ENCODE measurements at regions not wholly inside any gene's neighbourhood (a gene's known extent, or its start where the extent isn't known, plus 50 kb on each side); places are given as distances from the start of the nearest gene placed in this dataset.

DNA sequence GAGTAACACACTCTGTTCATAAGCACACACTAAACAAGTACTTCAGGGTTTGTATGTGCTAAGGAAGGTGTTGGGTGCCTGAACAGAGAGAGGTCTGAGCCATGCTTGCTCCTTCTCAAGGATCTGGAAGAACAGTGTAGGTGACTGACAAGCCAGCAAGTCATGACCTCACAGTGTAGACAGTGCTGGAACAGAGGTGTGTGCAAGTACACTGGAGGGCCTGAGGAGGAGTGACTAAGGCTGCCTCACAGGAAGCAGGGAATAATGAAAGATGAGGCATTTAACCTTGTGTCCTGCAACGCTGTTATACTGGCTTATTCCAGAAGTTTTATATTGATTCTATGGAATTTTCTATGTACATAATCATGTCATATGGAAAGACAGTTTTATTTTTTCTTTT is 83.9 kb downstream of the TMEM174 start:
- no peak for ATAC-seq
- TF ChIP-seq SNAI2 (CRISPR knock-in tag; IDR thresholded peaks at IDR 0.05) = no peak
- TF ChIP-seq, protein P1, sequence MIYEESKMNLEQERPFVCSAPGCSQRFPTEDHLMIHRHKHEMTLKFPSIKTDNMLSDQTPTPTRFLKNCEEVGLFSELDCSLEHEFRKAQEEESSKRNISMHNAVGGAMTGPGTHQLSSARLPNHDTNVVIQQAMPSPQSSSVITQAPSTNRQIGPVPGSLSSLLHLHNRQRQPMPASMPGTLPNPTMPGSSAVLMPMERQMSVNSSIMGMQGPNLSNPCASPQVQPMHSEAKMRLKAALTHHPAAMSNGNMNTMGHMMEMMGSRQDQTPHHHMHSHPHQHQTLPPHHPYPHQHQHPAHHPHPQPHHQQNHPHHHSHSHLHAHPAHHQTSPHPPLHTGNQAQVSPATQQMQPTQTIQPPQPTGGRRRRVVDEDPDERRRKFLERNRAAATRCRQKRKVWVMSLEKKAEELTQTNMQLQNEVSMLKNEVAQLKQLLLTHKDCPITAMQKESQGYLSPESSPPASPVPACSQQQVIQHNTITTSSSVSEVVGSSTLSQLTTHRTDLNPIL (CRISPR knock-in tag; IDR thresholded peaks at IDR 0.05; ENCODE audit: low read depth) = no peak
- no peak for TF ChIP-seq TSHZ2 (CRISPR knock-in tag; IDR thresholded peaks at IDR 0.05)
- TF ChIP-seq BACH2 (CRISPR knock-in tag; IDR thresholded peaks at IDR 0.05; ENCODE audit: borderline replicate concordance) = no peak
- TF ChIP-seq RARB (CRISPR knock-in tag; IDR thresholded peaks at IDR 0.05) = no peak
- TF ChIP-seq ESRRG (CRISPR knock-in tag; IDR thresholded peaks at IDR 0.05) = no peak
- no peak for TF ChIP-seq OSR1 (CRISPR knock-in tag; IDR thresholded peaks at IDR 0.05)
- TF ChIP-seq ZC3H10 (CRISPR knock-in tag; IDR thresholded peaks at IDR 0.05) = no peak
- TF ChIP-seq ISL1 (CRISPR knock-in tag; IDR thresholded peaks at IDR 0.05) = no peak
- TF ChIP-seq, protein P2, sequence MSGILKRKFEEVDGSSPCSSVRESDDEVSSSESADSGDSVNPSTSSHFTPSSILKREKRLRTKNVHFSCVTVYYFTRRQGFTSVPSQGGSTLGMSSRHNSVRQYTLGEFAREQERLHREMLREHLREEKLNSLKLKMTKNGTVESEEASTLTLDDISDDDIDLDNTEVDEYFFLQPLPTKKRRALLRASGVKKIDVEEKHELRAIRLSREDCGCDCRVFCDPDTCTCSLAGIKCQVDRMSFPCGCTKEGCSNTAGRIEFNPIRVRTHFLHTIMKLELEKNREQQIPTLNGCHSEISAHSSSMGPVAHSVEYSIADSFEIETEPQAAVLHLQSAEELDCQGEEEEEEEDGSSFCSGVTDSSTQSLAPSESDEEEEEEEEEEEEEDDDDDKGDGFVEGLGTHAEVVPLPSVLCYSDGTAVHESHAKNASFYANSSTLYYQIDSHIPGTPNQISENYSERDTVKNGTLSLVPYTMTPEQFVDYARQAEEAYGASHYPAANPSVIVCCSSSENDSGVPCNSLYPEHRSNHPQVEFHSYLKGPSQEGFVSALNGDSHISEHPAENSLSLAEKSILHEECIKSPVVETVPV (CRISPR knock-in tag; IDR thresholded peaks at IDR 0.05) = no peak
- TF ChIP-seq ARNTL (CRISPR knock-in tag; IDR thresholded peaks at IDR 0.05; ENCODE audit: borderline replicate concordance, low read depth) = no peak
- no peak for TF ChIP-seq ZNF70 (CRISPR knock-in tag; IDR thresholded peaks at IDR 0.05)
- no peak for TF ChIP-seq ZFP30 (CRISPR knock-in tag; IDR thresholded peaks at IDR 0.05)
- no peak for TF ChIP-seq TCF4 (CRISPR knock-in tag; IDR thresholded peaks at IDR 0.05; ENCODE audit: borderline replicate concordance)
- no peak for TF ChIP-seq ZNF565 (CRISPR knock-in tag; conservative IDR thresholded peaks at IDR 0.05; ENCODE audit: low read depth)
- no peak for TF ChIP-seq TOX (CRISPR knock-in tag; IDR thresholded peaks at IDR 0.05; ENCODE audit: borderline replicate concordance)
- TF ChIP-seq PPARA (CRISPR knock-in tag; IDR thresholded peaks at IDR 0.05; ENCODE audit: borderline replicate concordance) = no peak
- no peak for TF ChIP-seq ZNF8 (CRISPR knock-in tag; IDR thresholded peaks at IDR 0.05)

DNA sequence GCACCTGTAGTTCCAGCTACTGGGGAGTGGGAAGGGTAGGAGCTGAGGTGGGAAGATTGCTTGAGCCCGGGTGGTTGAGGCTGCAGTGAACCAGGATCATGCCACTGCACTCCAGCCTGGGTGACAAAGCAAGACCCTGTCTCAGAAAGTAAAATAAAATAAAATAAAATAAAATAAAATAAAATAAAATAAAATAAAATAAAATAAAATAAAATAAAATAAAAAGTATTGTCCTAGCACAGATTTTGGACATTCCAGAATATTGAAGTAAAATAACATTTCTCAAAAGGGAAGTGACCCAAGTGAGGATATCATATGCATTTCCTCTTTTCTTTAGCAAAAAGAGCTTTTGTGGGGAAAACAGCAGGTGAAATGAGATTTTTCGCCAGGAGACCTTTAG is 83.5 kb downstream of the TMEM174 start:
- TF ChIP-seq, protein P3, sequence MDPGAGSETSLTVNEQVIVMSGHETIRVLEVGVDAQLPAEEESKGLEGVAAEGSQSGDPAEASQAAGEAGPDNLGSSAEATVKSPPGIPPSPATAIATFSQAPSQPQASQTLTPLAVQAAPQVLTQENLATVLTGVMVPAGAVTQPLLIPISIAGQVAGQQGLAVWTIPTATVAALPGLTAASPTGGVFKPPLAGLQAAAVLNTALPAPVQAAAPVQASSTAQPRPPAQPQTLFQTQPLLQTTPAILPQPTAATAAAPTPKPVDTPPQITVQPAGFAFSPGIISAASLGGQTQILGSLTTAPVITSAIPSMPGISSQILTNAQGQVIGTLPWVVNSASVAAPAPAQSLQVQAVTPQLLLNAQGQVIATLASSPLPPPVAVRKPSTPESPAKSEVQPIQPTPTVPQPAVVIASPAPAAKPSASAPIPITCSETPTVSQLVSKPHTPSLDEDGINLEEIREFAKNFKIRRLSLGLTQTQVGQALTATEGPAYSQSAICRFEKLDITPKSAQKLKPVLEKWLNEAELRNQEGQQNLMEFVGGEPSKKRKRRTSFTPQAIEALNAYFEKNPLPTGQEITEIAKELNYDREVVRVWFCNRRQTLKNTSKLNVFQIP (CRISPR knock-in tag; IDR thresholded peaks at IDR 0.05; ENCODE audit: borderline replicate concordance, low read depth) = no peak
- no peak for ATAC-seq

GRCh38 chr5:73256012-73256411 is 83.0 kb downstream of the TMEM174 start:
- ATAC-seq = no peak
- TF ChIP-seq OSR1 (CRISPR knock-in tag; IDR thresholded peaks at IDR 0.05) = no peak
- TF ChIP-seq BACH2 (CRISPR knock-in tag; IDR thresholded peaks at IDR 0.05; ENCODE audit: borderline replicate concordance) = no peak
- TF ChIP-seq RARB (CRISPR knock-in tag; IDR thresholded peaks at IDR 0.05) = no peak
- no peak for TF ChIP-seq GLIS3 (CRISPR knock-in tag; IDR thresholded peaks at IDR 0.05)
- TF ChIP-seq TCF4 (CRISPR knock-in tag; IDR thresholded peaks at IDR 0.05; ENCODE audit: borderline replicate concordance) = no peak
- no peak for TF ChIP-seq ARNTL (CRISPR knock-in tag; IDR thresholded peaks at IDR 0.05; ENCODE audit: borderline replicate concordance, low read depth)
- TF ChIP-seq TSHZ2 (CRISPR knock-in tag; IDR thresholded peaks at IDR 0.05) = no peak
- TF ChIP-seq ZNF565 (CRISPR knock-in tag; conservative IDR thresholded peaks at IDR 0.05; ENCODE audit: low read depth) = no peak
- no peak for TF ChIP-seq PATZ1 (CRISPR knock-in tag; IDR thresholded peaks at IDR 0.05; ENCODE audit: borderline replicate concordance)
- TF ChIP-seq ZNF70 (CRISPR knock-in tag; IDR thresholded peaks at IDR 0.05) = no peak
- no peak for TF ChIP-seq ESRRG (CRISPR knock-in tag; IDR thresholded peaks at IDR 0.05)
- no peak for TF ChIP-seq ISL1 (CRISPR knock-in tag; IDR thresholded peaks at IDR 0.05)
- TF ChIP-seq, protein P1 (CRISPR knock-in tag; IDR thresholded peaks at IDR 0.05; ENCODE audit: low read depth) = no peak
- TF ChIP-seq CSDC2 (CRISPR knock-in tag; IDR thresholded peaks at IDR 0.05) = no peak
- TF ChIP-seq ZFP3 (CRISPR knock-in tag; IDR thresholded peaks at IDR 0.05) = no peak
- TF ChIP-seq, protein P2 (CRISPR knock-in tag; IDR thresholded peaks at IDR 0.05) = no peak
